Naive thymus-derived CD4-positive, alpha-beta T cell (primary cell): ENCODE measurements at regions not wholly inside any gene's neighbourhood (a gene's known extent, or its start where the extent isn't known, plus 50 kb on each side); places are given as distances from the start of the nearest gene placed in this dataset.

Source experiments
- ATAC-seq: fragments of 150-1000 bp; cut with Tn5 transposase; 2 replicates; pipeline ENCODE4 v1.10.0; 2021; ENCODE audit warnings: mild to moderate bottlenecking, moderate library complexity
- CTCF ChIA-PET: fragments of 350-600 bp; sonication (Branson Sonifier 250); formaldehyde crosslinking; loops from one replicate; lab custom pipeline; 2021; ENCODE audit warnings: antibody characterized with exemption; lab: Charles Lee
- POLR2A ChIA-PET: fragments of 350-600 bp; sonication (Branson Sonifier 250); formaldehyde crosslinking; loops from one replicate; lab custom pipeline; 2021; ENCODE audit warnings: antibody characterized with exemption, inconsistent platforms; lab: Charles Lee
- DNase-seq, 9 donors: peaks; one replicate each; pipeline versions ENCODE4 v3.0.0 to v3.0.0-alpha.2; 2020 to 2022; ENCODE audit warnings: mixed read lengths in 1 of 9
- H3K27ac ChIP-seq: one replicate; pipeline ENCODE4 v1.7.0; 2013; ENCODE audit warnings: mild to moderate bottlenecking, low read depth, low read length, moderate library complexity
- H3K27me3 ChIP-seq, 2 donors: one replicate each; pipeline ENCODE4 v1.7.0; 2013; ENCODE audit warnings: low read length in 2 of 2, mild to moderate bottlenecking in 2 of 2, moderate library complexity in 2 of 2; ENCODE audit not compliant: control insufficient read depth in 2 of 2, insufficient read depth in 2 of 2
- H3K36me3 ChIP-seq, 3 experiments: 1 replicate in 2 of 3; 2 replicates in 1 of 3; pipeline ENCODE4 v1.7.0; 2013; ENCODE audit warnings: low read length in 3 of 3, mild to moderate bottlenecking in 3 of 3, moderate library complexity in 1 of 3; ENCODE audit not compliant: insufficient read depth in 3 of 3, control insufficient read depth in 2 of 3
- H3K4me1 ChIP-seq, 2 donors: one replicate each; pipeline ENCODE4 v1.7.0; 2013; ENCODE audit warnings: low read length in 2 of 2, mild to moderate bottlenecking in 2 of 2, moderate library complexity in 1 of 2; ENCODE audit not compliant: control insufficient read depth in 2 of 2, insufficient read depth in 2 of 2
- H3K4me3 ChIP-seq: 2 replicates; pipeline ENCODE4 v1.7.0; 2013; ENCODE audit warnings: mild to moderate bottlenecking, low read length
- H3K9me3 ChIP-seq, 3 experiments: 1 replicate in 2 of 3; 2 replicates in 1 of 3; pipeline ENCODE4 v1.7.0; 2013; ENCODE audit warnings: low read length in 3 of 3; ENCODE audit not compliant: control insufficient read depth in 2 of 3
- H3K27ac Mint-ChIP-seq, 9 donors: one replicate each; pipeline ENCODE4 v1.8.0; 2020 to 2022; ENCODE audit warnings: mixed read lengths in 9 of 9, mild to moderate bottlenecking in 8 of 9, moderate library complexity in 5 of 9, inconsistent platforms in 2 of 9
- H3K27me3 Mint-ChIP-seq, 5 donors: one replicate each; pipeline ENCODE4 v1.8.0; 2021 to 2022; ENCODE audit warnings: mixed read lengths in 5 of 5, mild to moderate bottlenecking in 1 of 5
- H3K36me3 Mint-ChIP-seq, 5 donors: one replicate each; pipeline ENCODE4 v1.8.0; 2020 to 2022; ENCODE audit warnings: mixed read lengths in 5 of 5, mild to moderate bottlenecking in 3 of 5, inconsistent platforms in 1 of 5
- H3K4me1 Mint-ChIP-seq, 7 donors: one replicate each; pipeline ENCODE4 v1.8.0; 2020 to 2022; ENCODE audit warnings: mixed read lengths in 7 of 7, mild to moderate bottlenecking in 3 of 7, inconsistent platforms in 1 of 7
- H3K4me3 Mint-ChIP-seq, 10 donors: one replicate each; pipeline ENCODE4 v1.8.0; 2020 to 2022; ENCODE audit warnings: mild to moderate bottlenecking in 10 of 10, mixed read lengths in 10 of 10, moderate library complexity in 6 of 10, inconsistent platforms in 2 of 10
- H3K9me3 Mint-ChIP-seq, 11 donors: one replicate each; pipeline ENCODE4 v1.8.0; 2020 to 2022; ENCODE audit warnings: mixed read lengths in 11 of 11, mild to moderate bottlenecking in 4 of 11, inconsistent platforms in 1 of 11, moderate library complexity in 1 of 11
- intact Hi-C, 2 donors: fragments of 100-400 bp; cut with micrococcal nuclease; formaldehyde crosslinking; loops; one replicate each; pipeline ENCODE4 v1.15.1; 2023

- H3K27me3 ChIP-seq = no peaks in the 10 kb centered on the region
- H3K27ac Mint-ChIP-seq = no peak overlapping the region
- H3K9me3 Mint-ChIP-seq = peaks cover 0 to 24% (median 14%) of the 10 kb centered on the region in 11 donors
- intact Hi-C loops = no loop called here
- no peak overlapping the region for H3K27ac ChIP-seq
- H3K4me1 ChIP-seq = no peaks in the 10 kb centered on the region
- no peaks in the 10 kb centered on the region for H3K36me3 Mint-ChIP-seq
- DNase-seq = no peak
- POLR2A ChIA-PET = no interaction called here
- H3K4me1 Mint-ChIP-seq = no peaks in the 10 kb centered on the region
- ATAC-seq = no peak
- no peak overlapping the region for H3K4me3 Mint-ChIP-seq
- no peaks in the 10 kb centered on the region for H3K9me3 ChIP-seq
- CTCF ChIA-PET = no interaction called here
- no peaks in the 10 kb centered on the region for H3K27me3 Mint-ChIP-seq
- H3K36me3 ChIP-seq = no peaks in the 10 kb centered on the region
- no peak overlapping the region for H3K4me3 ChIP-seq
These were observed 307.7 kb upstream of the SOX2 start for GRCh38 chr3:181403876-181404660.

- H3K27ac ChIP-seq = no peak overlapping the region
- Mint-ChIP-seq H3K27me3 (no peaks in the 10 kb centered on the region), H3K36me3 (no peaks in the 10 kb centered on the region), H3K9me3 (peaks cover 1 to 18% (median 8%) of the 10 kb centered on the region in 11 donors), H3K27ac (no peak overlapping the region), H3K4me1 (no peaks in the 10 kb centered on the region), H3K4me3 (no peak overlapping the region)
- no peaks in the 10 kb centered on the region for H3K36me3 ChIP-seq
- no peaks in the 10 kb centered on the region for H3K4me1 ChIP-seq
- ChIA-PET CTCF (no interaction called here), POLR2A (no interaction called here)
- intact Hi-C loops = no loop called here
- H3K27me3 ChIP-seq = no peaks in the 10 kb centered on the region
- H3K4me3 ChIP-seq = no peak overlapping the region
- no peaks in the 10 kb centered on the region for H3K9me3 ChIP-seq
- DNase-seq = no peak
- ATAC-seq = no peak
These were observed 309.4 kb upstream of the SOX2 start for GRCh38 chr3:181402347-181402746.

GRCh38 chr3:181384970-181385369 lies 326.8 kb upstream of the SOX2 start:
- Mint-ChIP-seq H3K36me3 (peaks cover 0 to 3% (median 0%) of the 10 kb centered on the region in 5 donors), H3K4me1 (no peaks in the 10 kb centered on the region), H3K27me3 (no peaks in the 10 kb centered on the region), H3K4me3 (no peak overlapping the region), H3K27ac (no peak overlapping the region), H3K9me3 (peaks cover 0 to 32% (median 11%) of the 10 kb centered on the region in 11 donors)
- CTCF ChIA-PET = no interaction called here
- POLR2A ChIA-PET = no interaction called here
- intact Hi-C loops = no loop called here
- H3K4me3 ChIP-seq = no peak overlapping the region
- DNase-seq (no peak), ATAC-seq (no peak)
- no peak overlapping the region for H3K27ac ChIP-seq
- H3K4me1 ChIP-seq = no peaks in the 10 kb centered on the region
- H3K27me3 ChIP-seq = no peaks in the 10 kb centered on the region
- H3K36me3 ChIP-seq = no peaks in the 10 kb centered on the region
- H3K9me3 ChIP-seq = no peaks in the 10 kb centered on the region

- no peaks in the 10 kb centered on the region for H3K27me3 ChIP-seq
- Mint-ChIP-seq H3K36me3 (peaks cover 0 to 3% (median 0%) of the 10 kb centered on the region in 5 donors), H3K4me1 (no peaks in the 10 kb centered on the region), H3K4me3 (no peak overlapping the region), H3K9me3 (peaks cover 0 to 32% (median 11%) of the 10 kb centered on the region in 11 donors), H3K27ac (no peak overlapping the region), H3K27me3 (no peaks in the 10 kb centered on the region)
- no peaks in the 10 kb centered on the region for H3K36me3 ChIP-seq
- intact Hi-C loops = no loop called here
- H3K27ac ChIP-seq = no peak overlapping the region
- DNase-seq (no peak), ATAC-seq (no peak)
- no peak overlapping the region for H3K4me3 ChIP-seq
- no peaks in the 10 kb centered on the region for H3K4me1 ChIP-seq
- H3K9me3 ChIP-seq = no peaks in the 10 kb centered on the region
- ChIA-PET POLR2A (no interaction called here), CTCF (no interaction called here)
These were observed 328.0 kb upstream of the SOX2 start for GRCh38 chr3:181383760-181384159.

GRCh38 chr3:181383201-181383600 lies 328.5 kb upstream of the SOX2 start:
- ATAC-seq (no peak), DNase-seq (no peak)
- Mint-ChIP-seq H3K9me3 (peaks cover 0 to 32% (median 11%) of the 10 kb centered on the region in 11 donors), H3K4me1 (no peaks in the 10 kb centered on the region), H3K4me3 (no peak overlapping the region), H3K36me3 (peaks cover 0 to 3% (median 0%) of the 10 kb centered on the region in 5 donors), H3K27ac (no peak overlapping the region), H3K27me3 (peaks cover 0 to 2% (median 0%) of the 10 kb centered on the region in 5 donors)
- Histone ChIP-seq H3K27ac (no peak overlapping the region), H3K9me3 (no peaks in the 10 kb centered on the region), H3K4me1 (no peaks in the 10 kb centered on the region), H3K27me3 (no peaks in the 10 kb centered on the region), H3K4me3 (no peak overlapping the region), H3K36me3 (no peaks in the 10 kb centered on the region)
- POLR2A ChIA-PET = no interaction called here
- CTCF ChIA-PET = no interaction called here
- intact Hi-C loops = no loop called here

- Mint-ChIP-seq H3K27ac (no peak overlapping the region), H3K27me3 (peaks cover 0 to 3% (median 0%) of the 10 kb centered on the region in 5 donors), H3K4me3 (no peak overlapping the region), H3K36me3 (peaks cover 0 to 3% (median 0%) of the 10 kb centered on the region in 5 donors), H3K9me3 (peaks cover 0 to 32% (median 11%) of the 10 kb centered on the region in 11 donors), H3K4me1 (no peaks in the 10 kb centered on the region)
- no peaks in the 10 kb centered on the region for H3K4me1 ChIP-seq
- no peaks in the 10 kb centered on the region for H3K27me3 ChIP-seq
- no peaks in the 10 kb centered on the region for H3K9me3 ChIP-seq
- H3K36me3 ChIP-seq = no peaks in the 10 kb centered on the region
- H3K27ac ChIP-seq = no peak overlapping the region
- ChIA-PET POLR2A (no interaction called here), CTCF (no interaction called here)
- no peak overlapping the region for H3K4me3 ChIP-seq
- DNase-seq (no peak), ATAC-seq (no peak)
- intact Hi-C loops = no loop called here
These were observed 329.1 kb upstream of the SOX2 start for GRCh38 chr3:181382656-181383055.

- intact Hi-C loops = no loop called here
- peaks cover 0 to 2% (median 0%) of the 10 kb centered on the region in 5 donors for H3K36me3 Mint-ChIP-seq
- Histone ChIP-seq H3K4me3 (no peak overlapping the region), H3K4me1 (no peaks in the 10 kb centered on the region), H3K27ac (no peak overlapping the region), H3K27me3 (no peaks in the 10 kb centered on the region), H3K9me3 (no peaks in the 10 kb centered on the region), H3K36me3 (no peaks in the 10 kb centered on the region)
- DNase-seq (no peak), ATAC-seq (no peak)
- POLR2A ChIA-PET = no interaction called here
- no peaks in the 10 kb centered on the region for H3K4me1 Mint-ChIP-seq
- CTCF ChIA-PET = no interaction called here
- peaks cover 0 to 3% (median 0%) of the 10 kb centered on the region in 5 donors for H3K27me3 Mint-ChIP-seq
- H3K9me3 Mint-ChIP-seq = peaks cover 0 to 22% (median 5%) of the 10 kb centered on the region in 11 donors
- no peak overlapping the region for H3K27ac Mint-ChIP-seq
- no peak overlapping the region for H3K4me3 Mint-ChIP-seq
These were observed 332.4 kb upstream of the SOX2 start for GRCh38 chr3:181379278-181379677.
